PFSK-1 (cell line): ENCODE measurements at regions not wholly inside any gene's neighbourhood (a gene's known extent, or its start where the extent isn't known, plus 50 kb on each side); places are given as distances from the start of the nearest gene placed in this dataset.

Experiments
- FOXP2 ChIP-seq: optimal IDR thresholded peaks from 2 replicates; pipeline ENCODE3; 2011; ENCODE audit warnings: borderline replicate concordance, control low read depth, inconsistent platforms; ENCODE audit not compliant: insufficient read depth; ENCODE audit errors: extremely low read length, extremely low read depth
- POLR2AphosphoS5 ChIP-seq: IDR thresholded peaks from 2 replicates; pipeline ENCODE4 v1.6.1; 2012; ENCODE audit warnings: low read depth, mild to moderate bottlenecking, control low read depth, low read length, moderate library complexity
- SIN3A ChIP-seq: IDR thresholded peaks from 2 replicates; pipeline ENCODE4 v1.6.1; 2012; ENCODE audit warnings: mild to moderate bottlenecking, low read length, moderate library complexity, borderline replicate concordance; ENCODE audit not compliant: insufficient read depth
- TAF1 ChIP-seq: IDR thresholded peaks from 2 replicates; pipeline ENCODE4 v1.6.1; 2012; ENCODE audit warnings: low read length, control low read depth, borderline replicate concordance; ENCODE audit not compliant: insufficient read depth
- TF ChIP-seq, protein P1 (sequence below), 2 experiments: IDR thresholded peaks; 2 replicates each; pipeline versions ENCODE4 v1.6.1 to v1.8.0; 2011 to 2012; ENCODE audit warnings: low read depth in 2 of 2, low read length in 2 of 2, control low read depth in 1 of 2, inconsistent platforms in 1 of 2, mild to moderate bottlenecking in 1 of 2, moderate library complexity in 1 of 2; ENCODE audit not compliant: insufficient read depth in 1 of 2

DNA sequence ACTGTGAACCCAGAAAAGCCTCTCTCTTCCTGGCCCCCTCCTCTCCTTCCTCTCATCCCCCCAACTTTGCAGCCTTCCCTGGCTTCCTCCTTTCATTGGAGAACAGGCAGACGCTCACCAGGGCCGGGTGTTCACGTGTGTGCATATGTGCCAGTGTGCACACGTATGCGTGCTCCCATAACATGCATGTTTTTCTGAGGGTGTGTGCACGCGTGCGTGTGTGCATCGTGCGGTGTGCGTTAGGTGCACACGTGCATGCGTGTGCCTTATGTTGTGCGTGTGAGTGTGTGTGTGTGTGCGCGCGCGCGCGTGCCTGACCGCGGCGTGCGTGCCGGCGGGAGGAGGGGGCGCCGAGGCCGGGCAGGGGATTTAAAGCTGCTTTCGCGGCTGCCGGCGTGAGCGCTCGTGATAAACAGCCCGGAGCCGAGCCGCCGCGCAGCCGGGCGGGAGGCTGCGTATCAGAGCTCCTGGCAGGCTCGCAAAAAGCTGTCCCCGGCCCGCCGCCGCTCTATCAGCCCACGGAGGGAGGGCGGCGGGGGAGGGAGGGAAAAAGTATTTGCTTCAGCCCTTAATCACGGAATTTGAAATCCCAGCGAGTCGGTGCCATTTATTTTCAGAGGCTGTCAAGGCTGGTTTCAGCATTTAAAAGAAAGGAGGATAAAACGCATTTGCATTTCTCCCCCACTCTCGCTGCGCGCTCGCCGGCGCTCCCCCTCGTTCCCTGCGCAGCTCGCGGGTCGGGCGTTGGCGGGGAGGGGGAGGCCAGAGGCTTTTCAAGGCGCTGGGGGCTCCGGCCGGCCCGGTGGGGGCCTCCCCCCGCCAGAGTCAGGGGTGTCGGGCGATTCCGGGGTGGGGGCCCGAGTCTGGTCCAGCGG lies 183.9 kb downstream of the C9orf50 start:
- no peak for TF ChIP-seq POLR2AphosphoS5
- no peak for TF ChIP-seq TAF1
- TF ChIP-seq SIN3A = no peak
- TF ChIP-seq, protein P1, sequence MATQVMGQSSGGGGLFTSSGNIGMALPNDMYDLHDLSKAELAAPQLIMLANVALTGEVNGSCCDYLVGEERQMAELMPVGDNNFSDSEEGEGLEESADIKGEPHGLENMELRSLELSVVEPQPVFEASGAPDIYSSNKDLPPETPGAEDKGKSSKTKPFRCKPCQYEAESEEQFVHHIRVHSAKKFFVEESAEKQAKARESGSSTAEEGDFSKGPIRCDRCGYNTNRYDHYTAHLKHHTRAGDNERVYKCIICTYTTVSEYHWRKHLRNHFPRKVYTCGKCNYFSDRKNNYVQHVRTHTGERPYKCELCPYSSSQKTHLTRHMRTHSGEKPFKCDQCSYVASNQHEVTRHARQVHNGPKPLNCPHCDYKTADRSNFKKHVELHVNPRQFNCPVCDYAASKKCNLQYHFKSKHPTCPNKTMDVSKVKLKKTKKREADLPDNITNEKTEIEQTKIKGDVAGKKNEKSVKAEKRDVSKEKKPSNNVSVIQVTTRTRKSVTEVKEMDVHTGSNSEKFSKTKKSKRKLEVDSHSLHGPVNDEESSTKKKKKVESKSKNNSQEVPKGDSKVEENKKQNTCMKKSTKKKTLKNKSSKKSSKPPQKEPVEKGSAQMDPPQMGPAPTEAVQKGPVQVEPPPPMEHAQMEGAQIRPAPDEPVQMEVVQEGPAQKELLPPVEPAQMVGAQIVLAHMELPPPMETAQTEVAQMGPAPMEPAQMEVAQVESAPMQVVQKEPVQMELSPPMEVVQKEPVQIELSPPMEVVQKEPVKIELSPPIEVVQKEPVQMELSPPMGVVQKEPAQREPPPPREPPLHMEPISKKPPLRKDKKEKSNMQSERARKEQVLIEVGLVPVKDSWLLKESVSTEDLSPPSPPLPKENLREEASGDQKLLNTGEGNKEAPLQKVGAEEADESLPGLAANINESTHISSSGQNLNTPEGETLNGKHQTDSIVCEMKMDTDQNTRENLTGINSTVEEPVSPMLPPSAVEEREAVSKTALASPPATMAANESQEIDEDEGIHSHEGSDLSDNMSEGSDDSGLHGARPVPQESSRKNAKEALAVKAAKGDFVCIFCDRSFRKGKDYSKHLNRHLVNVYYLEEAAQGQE (IDR thresholded peaks at IDR 0.05; ENCODE audit: insufficient read depth in 1 of 2, low read depth in 2 of 2, low read length in 2 of 2) = no peak
- TF ChIP-seq FOXP2 = peak; percentile 11
